HG03039 (cell line): ENCODE measurements at regions not wholly inside any gene's neighbourhood (a gene's known extent, or its start where the extent isn't known, plus 50 kb on each side); places are given as distances from the start of the nearest gene placed in this dataset.
A peak's percentile ranks its signal among the peaks of the same experiment; 100 is the strongest.

Experiments
- ATAC-seq: cut with Tn5 transposase; IDR thresholded peaks from one replicate; pipeline ENCODE4 v1.9.1; 2021; ENCODE audit warnings: mild to moderate bottlenecking, moderate library complexity; ENCODE audit not compliant: unreplicated experiment

DNA sequence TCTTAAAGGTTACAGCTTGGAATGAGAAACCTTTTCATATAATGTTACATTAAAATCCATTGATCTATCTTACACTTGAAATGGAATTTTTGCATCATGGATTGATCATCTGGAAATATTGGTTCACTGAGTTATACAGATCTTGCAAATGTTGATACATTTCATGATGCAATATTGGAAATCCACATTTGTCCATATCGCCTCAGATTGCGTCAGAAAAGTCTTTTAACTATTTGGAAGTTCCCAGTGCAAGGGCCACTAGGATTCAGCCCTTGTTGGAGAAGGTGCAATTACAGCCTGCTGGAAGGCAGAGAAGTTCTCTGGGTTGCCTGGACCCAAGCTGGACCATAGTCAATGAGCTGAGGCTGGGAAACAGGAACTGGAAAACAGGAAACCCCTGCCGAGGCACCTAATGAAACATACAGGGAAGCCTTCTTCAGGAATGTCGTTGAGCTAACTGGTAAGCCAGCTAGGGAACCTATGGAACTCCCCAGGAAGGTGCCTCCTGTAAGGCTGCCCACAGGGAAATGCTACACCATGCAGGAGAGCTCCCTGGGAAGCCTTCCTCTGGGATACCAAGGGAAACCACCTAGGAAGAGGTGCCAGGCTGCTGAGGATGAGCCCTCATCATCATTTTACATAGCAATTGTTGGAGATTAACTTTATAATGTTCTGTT lies 600.4 kb upstream of the CADM1 start:
- no peak for ATAC-seq

DNA sequence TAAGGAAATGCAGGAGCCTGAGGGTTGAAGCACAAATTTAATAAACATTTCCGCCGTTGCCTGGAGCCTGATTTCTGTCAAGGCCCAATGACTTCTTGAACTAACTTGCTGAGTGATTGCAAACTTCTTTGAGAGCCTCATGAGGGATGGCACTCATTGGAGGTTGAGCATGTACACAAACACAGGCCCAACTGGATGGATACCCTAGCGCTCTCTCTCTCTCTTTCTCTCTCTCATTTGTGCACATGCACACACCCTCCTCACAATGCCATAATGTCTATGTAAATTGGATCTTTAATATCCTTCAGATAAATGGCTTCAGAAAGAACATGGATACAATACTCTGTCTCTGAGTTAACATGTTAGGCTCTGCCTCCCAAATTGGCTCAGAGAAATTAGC lies 597.7 kb upstream of the CADM1 start:
- ATAC-seq: no peak

DNA sequence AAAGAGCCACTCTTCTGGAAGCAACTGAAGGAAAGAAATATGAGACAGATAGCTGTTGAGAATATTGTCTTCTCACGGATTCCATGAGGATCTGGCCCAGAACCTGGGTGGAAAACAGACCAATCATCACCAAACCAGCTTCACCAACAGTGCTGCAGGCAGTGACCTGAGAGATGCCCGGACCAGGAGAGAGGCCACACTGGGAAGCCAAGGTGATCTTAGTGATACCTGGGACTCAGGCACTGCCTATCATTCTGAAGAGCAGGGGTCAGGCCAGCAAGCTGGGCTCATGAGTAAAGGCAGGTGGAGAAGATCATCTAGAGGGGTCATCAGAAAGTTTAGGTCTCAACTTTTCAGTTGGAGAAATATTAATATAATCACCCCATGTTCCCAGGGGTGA lies 595.8 kb upstream of the CADM1 start:
- no peak for ATAC-seq

DNA sequence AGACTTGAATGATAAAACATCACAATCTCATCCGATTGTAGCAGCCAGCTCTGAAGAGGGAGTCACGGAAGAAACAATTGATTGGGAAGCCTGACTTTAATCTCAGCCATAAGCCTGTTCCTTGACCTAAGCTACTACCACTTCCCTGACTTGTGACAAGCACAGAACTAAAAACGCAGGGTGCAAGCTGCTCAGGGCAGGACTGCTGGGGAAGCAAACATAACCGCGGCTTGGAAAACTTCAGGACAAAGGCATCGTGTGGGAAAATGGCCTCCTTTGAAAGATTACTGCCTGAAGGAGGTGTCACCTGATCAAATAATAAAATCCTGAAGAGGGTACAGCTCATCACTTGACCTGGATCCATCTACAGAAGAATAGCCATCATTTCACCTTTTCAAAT lies 595.3 kb upstream of the CADM1 start:
- ATAC-seq: no peak

DNA sequence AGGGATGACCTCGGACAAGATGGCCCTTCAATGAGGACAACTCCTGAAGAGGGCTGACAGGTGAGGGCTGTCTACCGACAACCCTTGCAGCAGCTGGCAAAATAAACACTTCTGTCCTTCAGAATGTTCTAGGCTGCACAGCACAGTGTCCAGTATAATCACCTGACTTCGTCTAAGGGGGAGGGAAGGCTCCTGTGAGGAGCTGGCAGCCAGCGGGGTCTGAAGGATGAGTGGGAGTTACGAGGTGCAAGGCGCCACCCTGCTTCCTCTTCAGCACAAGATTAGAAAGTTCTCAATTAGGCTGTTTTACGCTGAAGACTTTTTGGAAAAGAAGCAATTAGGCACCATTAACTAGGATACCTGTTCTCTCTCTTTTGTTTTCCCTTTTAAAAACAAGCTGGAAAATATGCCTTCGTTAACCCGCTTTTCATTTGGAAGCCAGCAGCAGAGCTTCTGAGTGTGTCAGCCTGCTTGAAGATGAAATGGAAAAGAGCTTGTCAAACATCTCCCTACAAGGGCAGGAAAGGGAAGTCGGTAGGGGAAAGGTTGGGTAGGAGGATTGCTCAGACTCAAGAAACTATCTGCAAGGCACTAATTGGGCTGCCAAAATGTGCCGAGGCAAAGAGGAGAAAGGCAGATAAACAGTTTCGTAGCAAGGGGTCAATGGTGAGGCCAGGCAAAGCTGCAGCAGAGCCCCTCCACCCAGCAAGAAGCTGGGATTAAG lies 592.2 kb upstream of the CADM1 start:
- no peak for ATAC-seq

DNA sequence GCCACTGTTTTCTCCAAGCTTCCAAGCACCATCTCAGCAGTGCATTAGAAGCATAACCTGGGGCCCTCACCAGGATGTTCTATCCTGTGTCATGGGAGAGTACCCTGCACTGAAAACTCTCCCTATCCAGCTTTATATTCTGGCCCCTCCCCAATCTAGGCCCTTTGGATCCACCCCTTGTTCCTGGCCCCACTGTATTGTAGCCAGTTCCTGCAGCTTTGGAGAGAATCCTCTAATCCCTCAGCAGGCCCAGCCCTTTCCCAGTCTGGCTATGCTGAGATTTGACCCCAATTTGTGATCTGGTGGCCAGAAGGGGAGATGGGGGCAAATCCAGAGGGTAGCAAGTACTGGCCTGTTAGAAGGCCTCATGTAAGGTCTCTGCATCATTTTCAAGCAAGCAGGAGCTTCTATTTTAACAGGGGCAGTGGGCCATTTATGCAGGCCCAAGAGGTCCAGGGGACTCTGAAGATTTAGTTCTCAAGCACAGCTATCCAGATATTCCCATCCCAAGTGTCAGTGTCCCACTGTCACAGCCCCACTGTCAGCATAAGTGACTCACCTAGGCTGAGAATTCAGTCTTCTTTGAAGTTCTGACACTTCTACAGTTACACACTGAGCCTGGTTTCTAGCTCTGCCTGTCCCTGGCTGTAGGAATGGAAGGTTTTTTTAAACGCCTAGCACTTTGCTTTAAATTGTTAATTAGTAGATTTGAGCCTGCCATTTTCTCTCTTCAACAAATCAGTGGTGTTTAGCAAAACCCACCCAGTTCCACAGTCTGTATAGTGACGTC lies 589.5 kb upstream of the CADM1 start:
- ATAC-seq: no peak

DNA sequence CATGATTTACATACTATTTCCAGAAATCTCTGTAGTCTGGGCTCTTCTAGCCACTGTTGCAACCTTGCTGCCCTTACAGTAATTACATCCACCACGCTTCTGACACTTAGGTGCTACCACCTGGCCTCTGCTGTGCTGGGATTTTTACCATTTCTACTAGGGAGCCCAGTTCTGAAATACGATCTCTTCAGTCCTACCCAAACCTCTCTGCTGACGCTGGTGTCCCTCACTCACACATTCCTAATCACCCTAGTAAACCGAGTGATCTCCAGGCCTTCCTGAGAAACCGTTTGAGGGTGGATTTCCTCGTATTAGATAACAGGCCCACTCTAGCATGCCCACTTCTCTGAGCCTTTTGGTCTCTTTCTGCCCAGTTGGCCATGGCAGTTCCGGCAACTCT lies 588.9 kb upstream of the CADM1 start:
- no peak for ATAC-seq

DNA sequence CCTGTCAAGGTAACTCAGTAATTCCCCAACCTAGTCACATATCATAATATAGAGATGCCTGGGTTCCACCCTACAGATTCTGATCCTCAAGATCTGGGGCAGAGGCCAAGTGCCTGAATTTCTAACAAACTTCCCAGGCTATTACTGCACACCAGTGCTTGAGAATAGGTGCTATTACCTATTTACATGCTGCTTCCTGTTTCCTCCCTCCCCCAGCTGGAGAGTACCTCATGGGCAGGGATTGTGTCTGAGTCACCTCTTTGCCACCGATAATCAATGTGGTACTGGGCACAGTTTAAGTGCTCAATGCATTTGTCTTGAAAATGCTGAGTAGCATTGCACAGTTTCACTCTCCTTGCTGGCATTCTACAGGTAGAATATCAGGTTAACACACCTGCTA lies 582.2 kb upstream of the CADM1 start:
- no peak for ATAC-seq

DNA sequence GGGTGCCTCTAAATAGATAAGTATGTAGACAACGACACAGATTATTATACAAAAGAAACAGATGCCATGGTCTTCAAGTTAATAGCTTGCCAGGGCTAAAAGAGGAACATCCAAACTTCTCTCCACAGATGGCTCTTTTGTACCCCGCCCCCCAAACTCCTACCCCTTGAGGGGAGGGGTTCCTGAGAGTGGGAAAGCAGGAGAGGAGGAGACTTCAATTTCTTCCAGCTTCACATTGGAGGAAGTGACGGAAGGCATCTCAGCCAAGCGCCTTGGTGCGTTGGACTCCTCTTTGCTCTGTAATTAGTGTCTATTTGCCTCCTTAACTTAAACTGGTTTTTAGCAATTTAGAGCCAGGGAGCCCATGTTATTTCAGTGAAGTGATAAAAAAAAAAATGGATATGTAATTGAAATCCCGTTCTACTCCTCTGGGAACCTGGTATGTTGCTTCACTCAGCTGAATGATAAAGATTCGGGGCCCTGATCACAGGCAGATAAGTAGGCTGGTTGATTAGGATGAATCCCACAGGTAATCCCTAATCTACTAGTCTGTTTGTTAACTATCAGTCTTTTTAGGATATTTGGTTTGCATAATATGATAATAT lies 580.9 kb upstream of the CADM1 start:
- no peak for ATAC-seq

DNA sequence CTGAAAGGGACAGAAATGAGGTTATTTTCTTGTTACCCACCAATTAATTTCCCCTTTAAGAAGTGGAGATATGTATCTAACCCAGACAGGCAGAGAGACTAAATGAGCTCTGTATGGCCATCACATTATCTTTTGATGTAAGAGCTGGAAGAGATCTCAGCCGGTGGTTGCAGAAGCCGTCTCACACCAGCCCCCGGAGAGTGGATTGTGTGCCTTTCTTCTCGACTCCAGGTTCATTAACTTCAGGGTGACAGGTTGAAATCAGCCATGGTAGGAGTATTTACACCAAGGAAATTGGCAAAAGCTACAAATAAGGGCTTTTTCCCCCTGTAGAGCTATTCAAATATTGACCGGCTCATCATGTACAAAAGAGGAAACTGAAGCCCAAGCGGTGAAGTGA lies 580.3 kb upstream of the CADM1 start:
- no peak for ATAC-seq

DNA sequence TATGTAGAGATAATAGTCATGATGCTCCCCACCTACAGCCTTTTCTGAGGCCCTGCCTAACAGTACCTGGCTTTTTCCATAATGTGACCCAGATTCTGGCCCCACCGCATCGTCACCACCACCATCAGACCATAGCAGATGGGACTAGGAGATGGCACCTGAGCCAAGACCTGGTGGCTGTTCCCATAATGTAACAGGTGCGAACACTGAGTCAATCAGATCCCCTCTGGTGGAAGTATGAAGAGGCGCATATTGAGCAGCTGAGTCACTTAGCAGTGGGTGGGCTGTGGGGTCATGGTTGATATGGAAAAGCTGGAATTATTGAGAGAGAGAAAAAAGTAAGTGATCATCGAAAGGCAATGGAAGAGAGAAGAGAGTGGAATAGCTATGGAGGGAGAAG lies 578.0 kb upstream of the CADM1 start:
- ATAC-seq: no peak

DNA sequence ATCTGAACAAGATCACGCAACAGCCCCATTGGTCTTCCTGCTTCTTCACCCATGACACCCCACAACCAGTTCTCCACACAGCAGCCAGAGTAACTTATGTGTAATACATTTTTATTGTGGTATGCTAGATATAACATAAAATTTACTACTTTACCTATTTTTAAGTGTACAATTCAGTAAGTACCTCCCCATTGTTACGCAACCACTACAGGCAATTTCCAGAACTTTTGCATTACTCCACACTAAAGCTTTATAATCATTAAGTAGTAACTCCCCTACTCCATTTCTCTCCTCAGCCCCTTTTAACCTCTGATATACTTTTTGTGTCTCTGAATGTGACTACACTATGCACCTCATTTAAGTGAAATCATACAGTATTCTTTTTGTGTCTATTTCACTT lies 575.4 kb upstream of the CADM1 start:
- no peak for ATAC-seq

DNA sequence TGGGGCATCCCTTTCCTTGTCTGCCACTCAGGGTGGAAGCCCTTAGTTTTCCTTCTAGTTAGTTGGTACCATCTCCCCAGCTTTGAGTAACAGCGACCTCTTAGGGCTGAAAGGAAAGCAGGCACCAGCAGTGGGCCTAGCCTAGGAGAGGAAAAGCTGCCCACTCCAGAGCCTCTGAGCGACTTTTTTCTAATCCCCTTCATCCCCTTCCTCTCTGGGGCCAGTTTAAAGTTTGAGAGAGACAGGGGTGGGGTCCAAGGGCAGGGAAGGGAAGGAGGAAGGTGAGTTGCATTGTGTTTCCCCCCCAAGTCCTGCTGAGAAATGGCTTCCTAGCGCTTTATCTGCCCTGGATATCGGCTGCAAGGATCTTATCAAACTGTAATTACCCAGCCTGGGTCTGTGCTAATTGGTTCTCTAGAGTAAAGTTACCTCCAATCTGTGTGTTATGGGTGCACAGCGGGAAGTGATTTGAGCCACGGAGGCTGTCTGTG lies 573.9 kb upstream of the CADM1 start:
- no peak for ATAC-seq

DNA sequence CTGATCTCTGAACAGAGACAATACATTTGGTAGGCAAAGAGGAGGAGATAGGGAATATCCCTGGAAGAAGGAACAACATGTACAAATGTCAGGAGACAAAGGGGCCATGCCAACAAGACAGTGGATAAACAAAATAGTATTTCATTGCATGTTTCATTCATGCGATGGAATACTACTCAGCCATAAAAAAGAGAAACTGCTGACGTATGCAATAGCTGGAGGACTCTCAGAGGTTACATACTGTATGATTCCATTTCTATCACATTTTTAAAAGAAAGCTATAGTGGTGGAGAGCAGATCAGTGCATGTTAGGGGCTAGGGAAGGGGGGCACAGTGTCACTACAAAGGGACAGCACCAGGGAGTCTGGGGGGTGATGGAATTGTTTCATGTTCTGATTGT lies 572.9 kb upstream of the CADM1 start:
- no peak for ATAC-seq

DNA sequence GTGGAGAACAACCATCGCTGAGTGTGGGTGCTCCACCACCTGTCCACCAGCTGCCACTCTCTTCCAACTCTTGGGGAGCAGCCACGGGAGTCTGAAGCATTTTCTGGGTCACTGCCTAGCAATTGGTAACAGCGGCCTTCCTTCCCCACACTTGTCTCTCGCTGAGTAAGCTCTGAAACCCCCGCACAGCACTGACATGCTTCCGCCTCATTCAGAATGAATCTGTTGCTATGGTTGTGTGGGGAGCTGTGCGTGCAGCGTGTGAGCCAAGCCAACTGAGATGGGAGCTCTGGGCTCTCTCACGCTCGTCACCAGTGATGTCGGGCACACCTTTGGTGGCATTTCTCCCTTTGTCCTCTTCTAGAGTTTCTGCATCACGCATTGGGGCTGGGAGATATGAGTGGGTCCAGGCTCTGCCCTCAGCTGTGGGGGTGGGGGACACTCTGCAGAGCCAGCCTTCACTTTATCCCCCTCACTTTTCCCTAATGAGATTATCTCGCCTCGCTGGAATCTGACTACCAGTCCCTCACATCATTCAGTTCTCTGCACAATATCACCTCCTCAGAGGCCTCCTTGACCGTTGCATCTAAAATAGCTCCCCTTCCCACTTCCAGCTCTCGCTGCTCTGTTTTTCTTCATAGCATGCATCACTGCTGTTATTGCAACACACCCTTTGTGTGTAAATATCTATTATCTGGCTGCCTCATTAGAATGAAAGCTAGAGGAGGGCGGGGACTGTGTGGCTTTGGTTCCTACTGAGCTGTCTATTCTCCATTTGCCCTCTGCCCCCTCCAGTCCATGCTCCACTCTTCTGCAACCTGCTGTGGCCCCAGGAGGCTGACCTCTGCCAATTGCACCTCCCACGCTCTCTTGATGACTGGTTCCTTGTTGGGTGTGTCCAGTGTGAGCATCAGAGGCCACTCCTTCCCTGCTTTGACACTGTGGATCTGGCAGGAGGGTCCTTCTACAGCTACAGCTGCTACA lies 569.9 kb upstream of the CADM1 start:
- peak; percentile 57 for ATAC-seq

DNA sequence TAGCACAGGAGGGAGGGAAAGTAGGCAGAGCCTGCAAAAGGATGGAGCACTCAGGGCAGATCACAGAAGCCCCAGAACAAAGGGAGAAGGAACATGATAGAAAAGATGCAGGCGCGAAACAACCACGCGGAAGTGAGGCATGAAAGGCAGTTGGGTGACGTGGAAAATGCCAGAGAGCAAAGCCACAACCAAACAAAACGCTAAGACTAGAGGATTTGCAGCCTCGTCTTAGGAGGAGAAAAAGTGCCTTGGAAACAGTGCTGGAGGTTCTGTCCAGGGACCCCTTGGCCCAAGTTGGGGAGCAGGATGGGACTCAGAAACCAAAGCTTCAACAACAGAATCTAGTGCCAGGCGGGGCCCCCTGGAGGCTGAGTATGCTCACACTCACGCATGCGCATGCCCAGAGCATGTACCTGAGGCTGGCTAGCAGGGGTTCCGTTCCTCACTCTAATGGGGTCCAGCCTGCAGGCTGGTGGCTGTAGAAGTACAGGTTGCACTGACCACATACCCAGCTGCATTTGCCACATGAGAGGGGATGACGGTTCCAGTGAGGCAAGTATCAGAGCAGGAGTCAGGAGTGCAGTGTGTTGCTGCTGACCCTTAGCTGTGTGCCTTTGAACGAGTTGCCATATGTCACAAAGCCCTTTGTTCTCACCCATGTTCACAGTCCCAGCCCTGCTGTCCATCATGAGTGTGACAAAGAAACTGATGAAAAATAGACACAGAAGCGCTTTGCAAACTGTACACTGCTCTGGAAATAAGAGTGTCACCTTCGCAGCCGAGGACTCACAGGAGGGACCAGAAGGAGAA lies 568.6 kb upstream of the CADM1 start:
- no peak for ATAC-seq

DNA sequence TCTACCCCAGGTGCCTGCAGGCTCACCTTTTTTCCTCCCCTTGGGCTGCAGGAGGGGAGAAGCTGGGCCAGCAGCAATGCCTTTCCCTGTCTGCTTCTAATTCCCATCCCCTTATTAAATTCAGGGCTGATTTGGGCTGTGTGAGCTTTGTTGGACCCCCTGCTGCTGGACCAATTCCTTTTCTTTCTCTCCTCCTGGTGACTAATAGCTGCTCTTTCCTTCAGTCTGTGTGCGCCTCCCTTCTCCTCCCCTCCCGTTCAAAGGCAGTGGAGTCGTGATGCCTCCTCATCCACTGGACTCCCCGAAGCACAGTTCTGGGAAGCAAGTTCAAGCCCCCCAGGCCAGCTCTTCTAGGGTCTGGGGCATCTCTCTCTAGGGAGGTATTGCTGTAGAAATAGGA lies 567.9 kb upstream of the CADM1 start:
- no peak for ATAC-seq

DNA sequence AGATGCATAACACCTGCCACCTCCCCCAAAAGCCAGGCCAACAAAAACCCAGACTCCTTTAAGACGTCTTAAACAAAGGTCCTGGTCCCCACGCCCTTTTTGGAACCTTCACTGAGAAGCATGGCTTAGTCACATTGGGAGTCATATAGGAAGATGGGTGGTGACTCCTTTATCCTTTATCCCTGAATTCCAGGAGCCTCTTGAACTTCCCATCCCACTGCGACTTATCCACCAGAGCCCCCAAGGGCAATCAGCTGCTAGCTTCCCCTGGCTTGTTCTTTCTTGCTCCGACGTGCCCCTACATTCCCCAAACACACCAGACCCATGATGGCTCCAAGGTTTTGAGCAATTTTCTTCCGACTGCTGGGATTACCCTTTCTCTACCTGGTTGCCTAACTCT lies 567.0 kb upstream of the CADM1 start:
- no peak for ATAC-seq

DNA sequence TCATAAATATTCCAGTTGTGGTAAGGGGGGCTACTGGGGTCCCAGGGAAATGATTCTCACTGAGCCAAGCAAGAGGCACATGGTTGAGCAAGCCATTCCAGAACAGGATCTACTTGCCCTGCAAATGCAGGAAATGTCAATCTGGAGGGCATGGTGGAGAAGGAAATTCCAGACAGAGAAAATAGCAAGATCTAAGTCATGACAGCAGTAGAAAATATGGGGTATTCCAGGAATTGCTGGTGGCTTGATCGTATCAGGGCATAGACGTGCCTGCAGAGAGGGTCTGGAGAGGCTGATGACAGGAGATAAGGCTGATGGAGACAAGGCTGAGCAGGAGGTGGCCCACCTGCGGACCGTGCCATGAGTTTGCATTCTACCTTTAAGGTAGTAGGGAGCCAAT lies 566.3 kb upstream of the CADM1 start:
- ATAC-seq: no peak
